Glutamatergic neuron (in vitro differentiated cells): ENCODE measurements at regions not wholly inside any gene's neighbourhood (a gene's known extent, or its start where the extent isn't known, plus 50 kb on each side); places are given as distances from the start of the nearest gene placed in this dataset.

Source experiments
- DNase-seq: peaks from one replicate; pipeline ENCODE4 v3.0.0; 2022
- H3K27ac Mint-ChIP-seq: one replicate; pipeline ENCODE4 v1.8.0; 2020; ENCODE audit warnings: mild to moderate bottlenecking, mixed read lengths, inconsistent platforms; ENCODE audit not compliant: unreplicated experiment
- H3K27me3 Mint-ChIP-seq: one replicate; pipeline ENCODE4 v1.8.0; 2020; ENCODE audit warnings: mild to moderate bottlenecking, moderate library complexity, mixed read lengths, inconsistent platforms; ENCODE audit not compliant: unreplicated experiment
- H3K36me3 Mint-ChIP-seq: one replicate; pipeline ENCODE4 v1.8.0; 2020; ENCODE audit warnings: mild to moderate bottlenecking, mixed read lengths, inconsistent platforms; ENCODE audit not compliant: unreplicated experiment
- H3K4me1 Mint-ChIP-seq: one replicate; pipeline ENCODE4 v1.8.0; 2020; ENCODE audit warnings: mild to moderate bottlenecking, low read depth, mixed read lengths, inconsistent platforms; ENCODE audit not compliant: unreplicated experiment
- H3K4me3 Mint-ChIP-seq: one replicate; pipeline ENCODE4 v1.8.0; 2020; ENCODE audit warnings: mild to moderate bottlenecking, mixed read lengths, inconsistent platforms; ENCODE audit not compliant: unreplicated experiment
- H3K9me3 Mint-ChIP-seq: one replicate; pipeline ENCODE4 v1.8.0; 2020; ENCODE audit warnings: mild to moderate bottlenecking, moderate library complexity, mixed read lengths, inconsistent platforms; ENCODE audit not compliant: unreplicated experiment
- TF ChIP-seq, protein P1 (sequence below): fragments of 200-600 bp; sonication (generic); IDR thresholded peaks from one replicate; pipeline ENCODE4 v1.5.0; 2021; ENCODE audit not compliant: partially characterized antibody, unreplicated experiment

GRCh38 chrX:125641405-125641804 lies 321.7 kb downstream of the TEX13C start:
- Mint-ChIP-seq H3K4me1 (no peaks in the 10 kb centered on the region), H3K27ac (no peak overlapping the region), H3K36me3 (no peaks in the 10 kb centered on the region), H3K27me3 (no peaks in the 10 kb centered on the region), H3K4me3 (no peak overlapping the region), H3K9me3 (no peaks in the 10 kb centered on the region)
- no peak for DNase-seq
- TF ChIP-seq, protein P1, sequence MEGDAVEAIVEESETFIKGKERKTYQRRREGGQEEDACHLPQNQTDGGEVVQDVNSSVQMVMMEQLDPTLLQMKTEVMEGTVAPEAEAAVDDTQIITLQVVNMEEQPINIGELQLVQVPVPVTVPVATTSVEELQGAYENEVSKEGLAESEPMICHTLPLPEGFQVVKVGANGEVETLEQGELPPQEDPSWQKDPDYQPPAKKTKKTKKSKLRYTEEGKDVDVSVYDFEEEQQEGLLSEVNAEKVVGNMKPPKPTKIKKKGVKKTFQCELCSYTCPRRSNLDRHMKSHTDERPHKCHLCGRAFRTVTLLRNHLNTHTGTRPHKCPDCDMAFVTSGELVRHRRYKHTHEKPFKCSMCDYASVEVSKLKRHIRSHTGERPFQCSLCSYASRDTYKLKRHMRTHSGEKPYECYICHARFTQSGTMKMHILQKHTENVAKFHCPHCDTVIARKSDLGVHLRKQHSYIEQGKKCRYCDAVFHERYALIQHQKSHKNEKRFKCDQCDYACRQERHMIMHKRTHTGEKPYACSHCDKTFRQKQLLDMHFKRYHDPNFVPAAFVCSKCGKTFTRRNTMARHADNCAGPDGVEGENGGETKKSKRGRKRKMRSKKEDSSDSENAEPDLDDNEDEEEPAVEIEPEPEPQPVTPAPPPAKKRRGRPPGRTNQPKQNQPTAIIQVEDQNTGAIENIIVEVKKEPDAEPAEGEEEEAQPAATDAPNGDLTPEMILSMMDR: no peak

DNA sequence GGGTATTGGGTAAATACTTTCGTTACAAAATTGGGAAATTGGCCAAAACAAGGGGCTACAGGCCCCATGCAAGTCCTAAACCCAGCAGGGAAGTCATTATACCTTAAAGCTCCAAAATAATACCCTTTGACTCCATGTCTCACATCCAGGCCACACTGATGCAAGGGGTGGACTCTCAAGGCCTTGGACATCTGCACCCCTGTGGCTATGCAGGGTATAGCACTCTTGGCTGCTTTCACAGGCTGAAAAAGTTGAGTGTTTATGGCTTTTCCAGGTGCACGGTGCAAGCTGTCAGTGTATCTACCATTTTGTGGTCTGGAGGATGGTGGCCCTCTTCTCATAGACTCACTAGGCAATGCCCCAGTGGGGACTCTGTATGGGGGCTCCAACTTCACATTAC lies 326.5 kb downstream of the TEX13C start:
- DNase-seq: peak; percentile 16
- Mint-ChIP-seq H3K36me3 (no peaks in the 10 kb centered on the region), H3K9me3 (no peaks in the 10 kb centered on the region), H3K27me3 (no peaks in the 10 kb centered on the region), H3K4me3 (no peak overlapping the region), H3K27ac (no peak overlapping the region), H3K4me1 (no peaks in the 10 kb centered on the region)
- TF ChIP-seq, protein P1: peak; percentile 18

DNA sequence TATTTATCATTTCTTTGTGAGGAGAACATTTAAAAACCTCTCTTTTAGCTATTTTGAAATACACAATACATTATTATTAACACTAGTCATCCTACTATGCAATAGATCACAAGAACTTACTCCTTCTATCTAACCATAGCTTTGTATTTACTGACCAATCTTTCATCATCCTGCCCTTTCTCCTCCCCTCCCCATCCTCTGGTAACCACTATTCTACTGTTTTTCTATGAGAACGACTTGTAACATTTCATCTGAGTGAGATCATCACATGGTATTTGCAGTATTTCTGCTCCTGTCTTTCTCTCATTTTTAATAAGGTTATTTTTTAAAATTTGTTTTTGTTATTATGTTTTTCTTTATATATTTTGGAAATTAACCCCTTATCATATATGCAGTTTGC lies 331.8 kb downstream of the TEX13C start:
- no peak overlapping the region for H3K27ac Mint-ChIP-seq
- TF ChIP-seq, protein P1: no peak
- no peaks in the 10 kb centered on the region for H3K4me1 Mint-ChIP-seq
- no peak for DNase-seq
- no peaks in the 10 kb centered on the region for H3K36me3 Mint-ChIP-seq
- no peak overlapping the region for H3K4me3 Mint-ChIP-seq
- H3K9me3 Mint-ChIP-seq: no peaks in the 10 kb centered on the region
- no peaks in the 10 kb centered on the region for H3K27me3 Mint-ChIP-seq

DNA sequence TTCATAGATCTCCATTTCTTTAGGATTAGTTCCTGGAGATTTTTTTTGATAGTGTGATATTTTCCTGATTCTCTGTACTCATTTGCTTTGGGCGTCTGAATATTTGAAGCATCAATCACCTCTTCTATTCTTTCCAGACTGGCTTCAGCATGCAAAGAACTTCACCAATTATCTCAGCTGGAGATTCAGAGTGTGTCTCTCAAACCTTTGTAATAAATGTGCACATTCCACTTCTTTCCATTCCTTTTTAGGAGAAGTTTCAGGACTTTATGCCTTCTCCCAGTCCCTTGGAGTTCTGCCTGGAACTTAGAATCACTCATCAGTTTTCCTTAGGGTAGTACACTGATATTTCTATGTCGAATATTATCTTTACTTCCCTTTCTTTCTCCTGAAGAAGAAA lies 334.8 kb downstream of the TEX13C start:
- H3K36me3 Mint-ChIP-seq: no peaks in the 10 kb centered on the region
- H3K9me3 Mint-ChIP-seq: peaks cover 1% of the 10 kb centered on the region
- H3K27me3 Mint-ChIP-seq: no peaks in the 10 kb centered on the region
- H3K4me3 Mint-ChIP-seq: no peak overlapping the region
- TF ChIP-seq, protein P1: no peak
- no peak for DNase-seq
- no peaks in the 10 kb centered on the region for H3K4me1 Mint-ChIP-seq
- no peak overlapping the region for H3K27ac Mint-ChIP-seq

GRCh38 chrX:125673758-125674157 lies 354.1 kb downstream of the TEX13C start:
- Mint-ChIP-seq H3K36me3 (no peaks in the 10 kb centered on the region), H3K27ac (no peak overlapping the region), H3K4me3 (no peak overlapping the region), H3K27me3 (no peaks in the 10 kb centered on the region), H3K9me3 (no peaks in the 10 kb centered on the region), H3K4me1 (no peaks in the 10 kb centered on the region)
- DNase-seq: no peak
- TF ChIP-seq, protein P1: no peak
